GM21786 (cell line): ENCODE measurements at regions not wholly inside any gene's neighbourhood (a gene's known extent, or its start where the extent isn't known, plus 50 kb on each side); places are given as distances from the start of the nearest gene placed in this dataset.

ENCODE experiments used
- ATAC-seq: cut with Tn5 transposase; IDR thresholded peaks from one replicate; pipeline ENCODE4 v1.9.1; 2021; ENCODE audit not compliant: unreplicated experiment

DNA sequence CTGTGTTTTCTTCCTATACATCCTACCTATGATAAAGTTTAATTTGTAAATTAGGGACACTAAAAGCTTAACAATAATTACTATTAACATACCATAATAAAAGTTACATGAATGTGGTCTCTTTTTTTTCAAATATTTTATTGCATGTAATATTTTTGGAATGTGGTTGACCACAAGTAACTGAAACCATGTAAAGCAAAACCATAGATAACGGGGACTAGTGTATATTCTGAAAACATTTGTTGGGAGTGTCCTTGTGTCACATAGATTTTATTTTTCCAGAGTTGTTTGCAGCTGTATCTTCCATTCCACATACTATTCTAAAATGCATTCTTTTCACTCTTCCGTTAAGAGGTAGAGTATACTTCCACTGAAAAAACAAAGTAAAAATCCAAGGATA lies 200.4 kb downstream of the KIF18A start:
- no peak for ATAC-seq

GRCh38 chr11:27907091-27907490 lies 200.9 kb downstream of the KIF18A start:
- ATAC-seq = no peak

DNA sequence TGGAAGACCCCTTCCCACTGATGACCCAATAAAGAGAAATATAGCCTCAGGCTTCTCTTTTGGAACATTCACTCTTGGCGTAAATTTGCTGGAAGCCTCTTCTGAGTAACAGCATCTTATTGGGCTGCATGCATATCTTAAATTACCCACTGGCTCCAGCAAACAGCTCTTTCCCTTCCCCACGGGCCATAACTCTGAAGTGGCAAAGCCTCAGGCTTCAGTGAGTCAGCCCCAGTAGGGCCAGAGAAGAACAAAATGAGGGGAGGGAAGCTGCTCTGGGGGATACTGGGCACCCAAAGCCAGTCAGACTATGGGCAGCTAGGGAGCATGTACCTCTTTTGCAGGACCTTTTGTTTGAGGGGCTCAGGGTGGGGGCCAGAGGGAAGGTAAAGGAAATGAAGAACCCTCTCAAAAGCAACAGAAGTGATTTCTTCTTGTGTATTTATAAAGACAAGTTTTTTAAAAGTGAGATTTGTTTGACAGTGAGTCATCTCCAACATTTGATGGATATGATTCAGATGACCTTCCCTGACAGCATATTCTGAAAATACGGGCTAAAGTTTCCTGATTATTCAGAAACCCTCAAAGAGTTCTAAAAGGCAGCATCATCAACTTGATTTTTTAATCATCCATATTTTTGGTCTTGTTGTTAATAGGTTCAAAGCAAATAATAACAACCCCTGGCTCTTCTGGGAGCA lies 203.4 kb downstream of the KIF18A start:
- ATAC-seq = no peak

DNA sequence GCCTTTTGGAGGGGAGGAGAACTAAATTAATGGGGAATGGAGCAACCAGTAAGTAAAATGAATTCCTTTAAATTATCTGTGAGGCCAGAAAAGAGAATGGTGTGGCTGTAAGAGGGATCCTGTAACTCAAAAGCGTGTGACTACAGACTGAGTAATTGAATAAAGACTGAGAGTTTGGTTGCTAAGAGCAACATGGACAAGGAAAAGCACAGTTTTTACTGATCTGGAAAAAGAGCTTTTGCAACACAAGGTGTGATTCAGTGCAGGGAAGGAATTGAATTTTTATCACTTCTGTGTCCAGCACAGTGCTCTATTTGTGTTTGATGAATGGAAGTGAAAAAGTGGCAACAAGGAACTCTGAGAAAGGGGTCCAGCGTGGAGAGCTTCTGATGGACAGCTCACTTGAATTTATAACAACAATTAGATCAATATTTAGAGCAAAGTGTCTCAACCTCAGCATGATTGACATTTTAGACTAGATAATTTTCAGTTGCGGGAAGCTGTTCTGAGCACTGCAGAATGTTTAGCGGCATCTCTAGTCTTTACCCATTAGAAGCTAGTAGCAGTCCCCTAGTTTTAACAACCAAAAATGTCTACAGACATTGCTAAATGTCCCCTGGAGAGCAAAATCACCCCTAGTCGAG lies 202.8 kb upstream of the BDNF start:
- ATAC-seq = no peak

- ATAC-seq = no peak
Observed at GRCh38 chr11:27898166-27898565, 197.9 kb upstream of the BDNF start.

DNA sequence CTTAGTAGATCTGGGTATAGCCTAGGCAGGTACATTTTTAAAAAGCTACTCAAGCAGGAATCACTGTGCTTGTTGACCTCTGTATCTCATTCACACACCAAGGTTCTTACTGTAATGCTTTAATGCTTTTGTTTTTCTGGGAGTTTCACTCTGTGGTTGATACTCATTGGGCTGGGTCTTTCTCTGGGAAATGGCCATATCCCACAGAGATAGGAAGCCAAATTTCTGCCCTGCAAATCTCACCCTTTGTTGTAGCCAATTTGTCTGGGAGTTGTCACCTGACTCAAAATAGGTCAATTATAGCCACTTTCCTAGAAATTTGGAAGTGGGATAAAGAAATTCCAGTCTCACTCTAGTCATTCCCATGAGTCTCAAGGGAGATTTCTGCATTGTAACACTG lies 195.8 kb upstream of the BDNF start:
- no peak for ATAC-seq

DNA sequence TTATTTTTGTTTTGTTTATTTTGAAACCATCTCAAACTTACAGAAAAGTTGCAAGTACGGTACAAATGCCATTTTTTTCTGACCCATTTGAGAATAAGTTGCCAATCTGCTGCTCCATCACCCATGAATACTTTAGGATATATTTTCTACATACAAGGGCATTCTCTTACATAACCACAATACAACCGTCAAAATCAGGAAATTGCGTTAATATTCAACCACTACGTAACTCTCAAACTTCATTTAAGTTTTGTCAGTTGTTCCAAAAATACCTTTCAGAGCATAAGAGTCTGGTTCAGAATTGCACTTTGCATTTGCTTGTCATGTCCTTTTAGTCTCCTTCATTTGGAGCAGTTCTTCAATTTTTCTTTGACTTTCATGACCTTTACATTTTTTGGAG lies 194.3 kb upstream of the BDNF start:
- ATAC-seq = peak; percentile 45

DNA sequence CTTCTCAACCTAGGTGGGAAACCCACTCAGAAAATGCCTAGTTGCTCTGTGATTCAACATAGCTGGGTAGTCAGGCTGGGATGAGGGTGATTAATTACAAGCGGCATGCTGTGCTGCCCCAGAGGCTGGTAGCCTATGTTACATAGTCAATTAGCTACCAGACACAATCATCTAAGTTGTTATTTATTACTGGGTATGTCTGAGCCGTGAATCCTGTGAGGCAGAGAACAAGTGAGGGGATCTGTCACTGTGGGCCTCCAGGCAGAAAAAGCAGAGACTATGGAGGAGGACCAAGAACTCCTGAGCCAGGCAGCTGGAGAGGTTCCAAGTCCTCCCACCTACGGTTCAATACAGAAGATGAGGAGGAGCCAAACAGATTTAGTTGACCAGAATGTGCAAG lies 186.6 kb upstream of the BDNF start:
- ATAC-seq = no peak

DNA sequence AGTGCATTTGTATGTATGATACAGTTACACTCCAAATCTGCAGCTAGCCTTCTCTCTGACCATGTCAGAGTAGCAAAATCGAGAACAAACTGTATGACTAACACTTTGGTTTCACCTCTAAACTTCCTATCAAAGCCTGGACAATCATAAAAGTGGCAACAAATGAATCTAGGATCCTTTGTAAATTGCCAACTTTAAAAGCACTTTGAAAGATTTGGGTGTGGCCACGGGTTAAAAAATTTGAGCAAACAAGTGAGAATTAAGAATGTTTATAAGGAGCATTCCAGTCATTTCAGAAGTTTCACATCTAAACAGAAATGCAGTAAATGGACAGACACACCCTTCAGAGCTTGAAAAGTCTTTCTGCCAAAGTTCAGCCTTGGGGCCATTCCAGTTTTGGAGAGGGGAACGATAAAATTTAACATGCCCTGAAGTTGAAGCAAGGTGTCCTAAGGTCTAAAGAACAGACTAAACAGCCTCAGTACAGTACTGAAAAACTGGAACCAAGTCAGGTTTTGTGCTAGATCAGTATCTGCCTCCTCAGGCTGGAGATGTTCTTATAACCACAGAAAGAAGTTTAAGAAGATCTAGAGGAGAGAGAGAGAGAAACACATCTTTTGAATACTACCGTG lies 181.9 kb upstream of the BDNF start:
- ATAC-seq = peak; percentile 53

- ATAC-seq = no peak
Observed at GRCh38 chr11:27875831-27876775, 175.8 kb upstream of the BDNF start.

DNA sequence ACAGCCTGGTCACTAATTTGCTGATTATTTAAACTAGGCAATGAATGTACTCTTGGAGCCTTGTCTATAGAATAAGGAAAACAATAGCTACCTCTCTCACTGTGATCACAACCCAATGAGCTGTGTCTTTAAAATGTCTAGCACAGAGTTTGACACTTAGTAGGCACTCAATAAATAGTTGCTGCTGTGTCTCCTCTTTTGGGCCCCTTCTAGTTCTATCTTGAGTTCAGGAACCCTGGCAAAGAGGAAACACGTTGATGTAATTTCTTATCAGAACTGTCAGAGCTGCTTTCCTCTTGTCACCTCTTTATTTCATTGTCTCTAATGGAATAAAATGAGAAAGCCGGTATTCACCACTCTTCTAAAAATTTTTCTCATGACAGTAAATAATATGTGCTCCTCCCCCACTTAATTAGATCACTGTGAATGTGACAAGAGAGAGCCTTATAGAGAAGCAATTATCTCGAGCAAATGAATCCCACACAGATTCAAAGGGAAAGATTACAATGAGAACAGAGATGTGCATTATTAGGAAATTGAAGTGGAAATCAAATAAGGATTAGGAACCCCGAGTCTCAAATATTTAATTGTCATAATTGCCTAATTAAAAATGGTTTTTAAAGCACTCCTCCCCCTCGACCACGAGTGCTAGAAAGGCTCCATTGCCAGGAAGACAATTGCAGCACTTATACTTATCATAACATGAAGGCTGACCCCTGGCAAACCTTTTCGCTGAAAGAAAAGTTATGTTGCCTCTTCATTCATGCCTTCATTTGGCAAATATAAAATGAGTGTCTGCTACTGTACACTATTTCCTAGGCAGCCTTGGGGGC lies 175.0 kb upstream of the BDNF start:
- ATAC-seq = no peak

DNA sequence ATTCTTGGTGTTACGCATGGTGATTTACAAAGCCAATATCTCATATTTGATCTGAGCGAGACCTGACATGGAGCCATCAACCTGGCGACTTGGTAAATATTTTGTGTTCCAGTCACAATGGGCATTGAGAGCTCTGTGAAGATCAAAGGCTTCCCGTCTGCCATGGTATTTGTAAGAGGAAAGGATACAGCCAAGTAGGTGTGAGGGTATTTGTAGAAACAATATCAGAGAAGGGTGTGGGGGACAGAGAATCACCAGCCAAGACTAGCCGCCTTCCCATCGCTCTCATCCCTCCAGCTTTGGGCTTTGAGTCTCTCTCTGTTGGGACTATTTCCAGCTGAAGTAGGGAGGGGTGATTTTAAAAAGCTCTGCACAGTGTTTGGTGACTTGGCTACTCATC lies 173.4 kb upstream of the BDNF start:
- ATAC-seq = no peak

DNA sequence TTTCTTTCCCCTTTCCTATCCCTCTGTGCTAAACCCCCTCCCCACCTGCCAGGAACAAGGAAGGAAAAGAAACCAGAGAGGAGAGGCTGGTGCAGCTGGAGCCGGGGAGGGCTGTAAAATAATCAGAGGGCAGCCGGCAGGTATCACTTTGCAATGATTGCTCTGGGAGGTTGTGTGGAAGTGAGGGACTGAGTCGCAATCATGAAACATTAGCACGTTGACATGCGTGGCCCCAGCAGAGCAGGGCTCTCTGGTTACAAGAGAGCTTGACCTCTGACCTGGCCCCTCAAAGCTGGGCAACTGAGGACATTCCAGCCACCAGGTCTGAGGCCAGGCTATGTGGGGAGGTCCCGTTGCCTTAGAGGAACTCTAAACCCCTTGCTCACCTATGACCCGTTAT lies 170.8 kb upstream of the BDNF start:
- ATAC-seq = no peak

- no peak for ATAC-seq
Observed at GRCh38 chr11:27869701-27870100, 169.4 kb upstream of the BDNF start.

GRCh38 chr11:27868709-27869108 lies 168.5 kb upstream of the BDNF start:
- no peak for ATAC-seq

DNA sequence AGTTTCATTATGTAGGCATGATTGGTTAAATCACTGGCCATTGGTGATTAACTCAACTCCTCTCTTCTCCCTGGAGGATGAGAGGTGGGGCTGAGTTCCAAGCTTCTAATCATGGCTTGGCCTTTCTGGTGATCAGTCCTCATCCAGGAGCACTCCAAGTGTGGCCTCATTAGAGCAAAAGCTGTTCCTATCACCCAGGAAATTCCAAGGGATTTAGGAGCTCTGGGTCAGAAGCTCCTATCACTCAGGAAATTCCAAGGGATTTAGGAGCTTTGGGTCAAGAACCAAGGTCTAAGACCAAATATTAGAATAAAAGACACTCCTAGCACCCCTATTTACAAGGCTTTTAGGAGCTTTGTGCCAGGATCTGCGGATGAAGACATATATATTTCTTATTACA lies 168.0 kb upstream of the BDNF start:
- no peak for ATAC-seq

GRCh38 chr11:27865105-27865504 lies 164.8 kb upstream of the BDNF start:
- no peak for ATAC-seq

DNA sequence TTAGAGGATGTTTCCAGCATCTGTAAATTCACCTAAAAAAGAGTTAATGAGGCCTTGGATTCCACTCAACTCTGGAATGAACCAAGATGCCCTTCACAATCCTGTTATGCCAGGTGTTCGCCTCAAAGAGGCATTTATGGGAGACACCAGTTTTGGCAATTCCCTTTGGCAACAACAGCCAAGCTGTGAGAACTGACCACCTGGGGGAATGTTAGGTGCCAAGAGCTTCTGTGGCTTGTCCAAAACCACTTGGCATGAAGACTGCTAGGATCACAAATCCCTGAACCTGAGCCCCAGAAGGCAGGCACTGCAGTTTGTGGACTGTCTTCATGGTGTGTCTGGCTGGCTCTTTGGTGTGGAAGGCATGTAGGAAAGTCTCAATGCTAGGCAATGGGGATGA lies 164.4 kb upstream of the BDNF start:
- ATAC-seq = no peak

GRCh38 chr11:27864091-27864491 lies 163.8 kb upstream of the BDNF start:
- no peak for ATAC-seq

DNA sequence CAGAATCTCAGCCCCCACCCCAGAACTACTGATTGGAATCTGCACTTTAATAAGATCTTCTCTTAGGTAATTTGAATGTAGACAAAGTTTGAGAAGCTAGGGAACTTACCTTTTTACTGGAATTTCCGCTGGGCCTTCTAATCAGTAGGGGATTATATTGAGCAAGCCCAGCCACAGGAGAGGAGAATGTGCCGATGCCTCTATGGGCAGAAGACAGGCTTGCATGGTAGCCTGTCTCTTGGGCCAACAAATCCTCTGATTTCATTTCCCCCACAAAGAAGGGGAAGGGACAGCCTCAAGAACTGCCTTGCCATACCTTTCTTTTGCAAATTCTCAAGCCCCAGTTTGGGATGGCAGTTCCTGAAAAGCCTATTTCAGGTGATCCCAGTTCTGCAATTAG lies 163.4 kb upstream of the BDNF start:
- no peak for ATAC-seq
